HEK293 (cell line): ENCODE measurements at regions not wholly inside any gene's neighbourhood (a gene's known extent, or its start where the extent isn't known, plus 50 kb on each side); places are given as distances from the start of the nearest gene placed in this dataset.

ENCODE experiments used
- CTCF ChIP-seq: fragments of 450-650 bp; formaldehyde crosslinking; IDR thresholded peaks from 2 replicates; pipeline ENCODE4 v1.5.1; 2016; ENCODE audit warnings: missing biosample characterization, missing genetic modification characterization
- IKZF3 ChIP-seq: fragments of 450-650 bp; IDR thresholded peaks from 2 replicates; pipeline ENCODE4 v1.5.0; 2018; ENCODE audit warnings: missing biosample characterization, mild to moderate bottlenecking, missing genetic modification characterization, moderate library complexity
- SP2 ChIP-seq: fragments of 450-650 bp; formaldehyde crosslinking; IDR thresholded peaks from 2 replicates; pipeline ENCODE4 v1.5.1; 2016; ENCODE audit warnings: missing biosample characterization, missing genetic modification characterization

- no peak for TF ChIP-seq CTCF (tag by site-specific recombination)
- no peak for TF ChIP-seq IKZF3
- no peak for TF ChIP-seq SP2 (tag by site-specific recombination)
Measured at GRCh38 chr9:117466111-117466510, 51.3 kb upstream of the ASTN2 start.
